ENCODE measurements at regions not wholly inside any gene's neighbourhood (a gene's known extent, or its start where the extent isn't known, plus 50 kb on each side); places are given as distances from the start of the nearest gene placed in this dataset.

- DNase-seq (ENCODE audit: low read depth), result no peak
- H3K4me3 ChIP-seq (ENCODE audit: low read length), result no peak overlapping the region
- TF ChIP-seq CTCF (conservative IDR thresholded peaks at IDR 0.05; ENCODE audit: low read length), result no peak
Observed at GRCh38 chr15:94535298-94536048, 304.1 kb downstream of the MCTP2 start.

DNA sequence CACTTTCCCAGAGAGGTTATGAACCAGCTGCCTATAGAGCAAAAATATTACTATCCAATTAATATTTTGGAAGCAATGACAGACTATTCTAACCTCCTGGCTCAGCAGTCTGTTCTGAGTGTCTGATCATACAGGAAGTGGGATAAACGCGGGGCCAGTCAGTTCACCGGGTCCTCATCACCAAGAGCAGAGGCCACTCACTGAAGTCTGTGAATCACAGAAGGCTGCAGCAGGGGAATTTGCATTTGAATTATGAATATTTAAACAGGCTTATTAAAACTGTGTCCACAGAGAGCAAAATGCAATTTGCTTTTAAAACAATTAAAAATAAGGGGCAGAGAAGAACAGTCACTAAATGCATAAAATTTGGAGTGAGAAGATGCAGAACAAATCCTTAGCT is 305.2 kb downstream of the MCTP2 start:
- no peak for DNase-seq (ENCODE audit: low read depth)
- no peak for TF ChIP-seq CTCF (conservative IDR thresholded peaks at IDR 0.05; ENCODE audit: low read length)
- no peak overlapping the region for H3K4me3 ChIP-seq (ENCODE audit: low read length)

GRCh38 chr15:94538280-94538679 is 306.9 kb downstream of the MCTP2 start:
- H3K4me3 ChIP-seq (ENCODE audit: low read length), result no peak overlapping the region
- DNase-seq (ENCODE audit: low read depth), result no peak
- TF ChIP-seq CTCF (conservative IDR thresholded peaks at IDR 0.05; ENCODE audit: low read length), result no peak

DNA sequence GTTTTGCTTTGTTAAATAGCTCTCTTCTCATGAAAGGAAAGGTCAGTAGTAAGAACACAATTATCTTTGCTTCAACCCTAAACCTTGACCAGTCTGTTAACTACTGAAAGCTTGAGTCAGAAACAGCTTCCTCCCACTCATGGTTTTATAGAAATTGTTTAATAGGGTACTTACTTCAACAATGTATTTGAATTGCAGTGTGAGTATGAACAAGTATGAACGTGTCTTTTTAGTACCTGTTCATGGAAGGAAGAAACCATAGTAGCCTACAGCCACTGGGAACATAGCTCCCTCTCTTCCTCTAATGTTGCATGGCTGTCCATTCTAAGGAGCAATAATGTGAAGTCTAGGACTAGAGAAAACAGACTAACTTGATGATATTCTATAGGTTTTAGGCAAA is 311.0 kb downstream of the MCTP2 start:
- TF ChIP-seq CTCF (conservative IDR thresholded peaks at IDR 0.05; ENCODE audit: low read length), result no peak

GRCh38 chr15:94546808-94547207 is 315.4 kb downstream of the MCTP2 start:
- H3K4me3 ChIP-seq (ENCODE audit: low read length), result no peak overlapping the region
- TF ChIP-seq CTCF (conservative IDR thresholded peaks at IDR 0.05; ENCODE audit: low read length), result no peak
- DNase-seq (ENCODE audit: low read depth), result no peak

More for the DNA sequence above, 311.0 kb downstream of the MCTP2 start:
- DNase-seq (ENCODE audit: low read depth), result no peak
- H3K4me3 ChIP-seq (ENCODE audit: low read length), result no peak overlapping the region

DNA sequence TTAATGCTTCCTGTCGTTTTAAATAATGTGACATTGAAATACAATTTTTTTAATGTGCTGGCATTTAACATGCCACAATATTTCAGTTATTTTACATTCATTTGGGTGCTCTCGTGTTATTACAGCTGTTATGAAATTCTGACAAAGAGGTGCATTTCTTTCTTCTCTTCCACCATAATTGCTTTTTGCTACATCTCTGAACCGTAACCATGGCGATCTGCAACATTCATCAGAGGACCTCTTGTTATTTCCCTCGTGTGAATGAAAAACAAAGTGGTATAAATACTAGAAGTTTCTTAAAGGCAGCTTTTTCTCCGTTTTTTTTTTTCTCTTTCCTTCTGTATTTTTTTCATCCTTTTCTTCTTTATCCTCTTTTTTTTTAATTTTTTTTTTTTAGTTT is 316.4 kb downstream of the MCTP2 start:
- no peak for TF ChIP-seq CTCF (conservative IDR thresholded peaks at IDR 0.05; ENCODE audit: low read length)
- no peak for DNase-seq (ENCODE audit: low read depth)

DNA sequence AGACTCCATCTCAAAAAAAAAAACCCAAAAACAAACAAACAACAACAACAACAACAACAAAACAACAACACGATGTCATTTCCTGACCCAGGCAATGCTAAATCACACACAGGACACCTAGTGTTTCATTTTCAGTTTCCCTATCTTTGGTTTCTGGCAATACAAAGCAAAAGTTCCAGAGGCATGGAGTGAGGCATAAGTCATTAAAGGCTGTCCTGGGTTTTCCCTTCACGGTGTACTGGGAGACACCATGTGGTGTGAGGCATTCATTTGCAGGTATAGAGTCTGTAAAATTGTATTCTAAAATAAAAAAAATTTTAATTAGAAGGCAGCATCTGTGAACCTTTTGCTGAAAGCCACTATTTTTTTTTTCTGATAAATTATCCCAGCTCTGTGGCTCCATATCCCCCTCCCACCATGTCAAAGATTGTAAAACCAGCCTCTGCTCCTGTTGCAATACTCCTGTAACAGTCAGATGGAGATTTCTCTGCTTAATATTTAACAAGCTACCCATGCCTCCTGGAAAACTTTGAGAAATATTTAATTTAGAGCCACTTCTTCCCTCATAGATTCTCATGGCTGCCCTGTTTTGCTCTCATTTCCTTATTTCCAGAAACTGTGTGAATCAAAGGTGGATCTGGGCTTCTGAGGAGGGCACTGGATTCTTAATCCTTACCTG is 324.6 kb downstream of the MCTP2 start:
- TF ChIP-seq CTCF (conservative IDR thresholded peaks at IDR 0.05; ENCODE audit: low read length), result no peak
- DNase-seq (ENCODE audit: low read depth), result no peak
- no peak overlapping the region for H3K4me3 ChIP-seq (ENCODE audit: low read length)

More for the DNA sequence above, 316.4 kb downstream of the MCTP2 start:
- no peak overlapping the region for H3K4me3 ChIP-seq (ENCODE audit: low read length)

Data from AG10803 (cell line).